ENCODE measurements at regions not wholly inside any gene's neighbourhood (a gene's known extent, or its start where the extent isn't known, plus 50 kb on each side); places are given as distances from the start of the nearest gene placed in this dataset.

- intact Hi-C loops (cut with DNase I), result no loop called here
Observed at GRCh38 chr10:52673468-52673867, 99.1 kb downstream of the MBL2 start.

GRCh38 chr10:52674474-52674873 lies 98.1 kb downstream of the MBL2 start:
- Histone ChIP-seq H3K4me3 (ENCODE audit: low read length in 2 of 2) (no peak overlapping the region), H3K9me3 (ENCODE audit: control insufficient read depth, low read length) (no peaks in the 10 kb centered on the region), H3K36me3 (ENCODE audit: control insufficient read depth in 1 of 2, insufficient read depth in 2 of 2, low read length in 1 of 2) (no peaks in the 10 kb centered on the region), H3K27me3 (ENCODE audit: control insufficient read depth in 1 of 2, insufficient read depth in 2 of 2, low read length in 1 of 2) (no peaks in the 10 kb centered on the region), H3K27ac (ENCODE audit: low read depth in 1 of 2, low read length in 2 of 2) (no peak overlapping the region), H3K4me1 (ENCODE audit: control insufficient read depth in 1 of 2, insufficient read depth in 2 of 2, low read length in 2 of 2) (no peaks in the 10 kb centered on the region)
- DNase-seq (no peak), ATAC-seq (ENCODE audit: low FRiP score) (no peak)
- intact Hi-C loops (cut with DNase I), result no loop called here

More at GRCh38 chr10:52673468-52673867, 99.1 kb downstream of the MBL2 start:
- Histone ChIP-seq H3K27me3 (ENCODE audit: control insufficient read depth in 1 of 2, insufficient read depth in 2 of 2, low read length in 1 of 2) (no peaks in the 10 kb centered on the region), H3K4me1 (ENCODE audit: control insufficient read depth in 1 of 2, insufficient read depth in 2 of 2, low read length in 2 of 2) (no peaks in the 10 kb centered on the region), H3K4me3 (ENCODE audit: low read length in 2 of 2) (no peak overlapping the region), H3K9me3 (ENCODE audit: control insufficient read depth, low read length) (no peaks in the 10 kb centered on the region), H3K36me3 (ENCODE audit: control insufficient read depth in 1 of 2, insufficient read depth in 2 of 2, low read length in 1 of 2) (no peaks in the 10 kb centered on the region), H3K27ac (ENCODE audit: low read depth in 1 of 2, low read length in 2 of 2) (no peak overlapping the region)
- no peak for DNase-seq
- 79 to 81% methylated on average over 2 of the region's 2 CpGs for WGBS, 2 donors
- ATAC-seq (ENCODE audit: low FRiP score), result no peak

- Histone ChIP-seq H3K27ac (ENCODE audit: low read depth in 1 of 2, low read length in 2 of 2) (no peak overlapping the region), H3K27me3 (ENCODE audit: control insufficient read depth in 1 of 2, insufficient read depth in 2 of 2, low read length in 1 of 2) (no peaks in the 10 kb centered on the region), H3K9me3 (ENCODE audit: control insufficient read depth, low read length) (no peaks in the 10 kb centered on the region), H3K4me3 (ENCODE audit: low read length in 2 of 2) (no peak overlapping the region), H3K4me1 (ENCODE audit: control insufficient read depth in 1 of 2, insufficient read depth in 2 of 2, low read length in 2 of 2) (no peaks in the 10 kb centered on the region), H3K36me3 (ENCODE audit: control insufficient read depth in 1 of 2, insufficient read depth in 2 of 2, low read length in 1 of 2) (no peaks in the 10 kb centered on the region)
- no peak for DNase-seq
- ATAC-seq (ENCODE audit: low FRiP score), result no peak
- intact Hi-C loops (cut with DNase I), result no loop called here
- 50 to 52% methylated on average over 1 of the region's 1 CpG for WGBS, 2 donors
Observed at GRCh38 chr10:52677086-52677485, 95.5 kb downstream of the MBL2 start.

GRCh38 chr10:52678611-52679010 lies 94.0 kb downstream of the MBL2 start:
- H3K27ac ChIP-seq (ENCODE audit: low read depth in 1 of 2, low read length in 2 of 2), result no peak overlapping the region
- intact Hi-C loops (cut with DNase I), result no loop called here
- no peaks in the 10 kb centered on the region for H3K4me1 ChIP-seq (ENCODE audit: control insufficient read depth in 1 of 2, insufficient read depth in 2 of 2, low read length in 2 of 2)
- H3K4me3 ChIP-seq (ENCODE audit: low read length in 2 of 2), result no peak overlapping the region
- no peaks in the 10 kb centered on the region for H3K9me3 ChIP-seq (ENCODE audit: control insufficient read depth, low read length)
- DNase-seq (no peak), ATAC-seq (ENCODE audit: low FRiP score) (no peak)
- H3K36me3 ChIP-seq (ENCODE audit: control insufficient read depth in 1 of 2, insufficient read depth in 2 of 2, low read length in 1 of 2), result no peaks in the 10 kb centered on the region
- 64 to 71% methylated on average over 5 of the region's 5 CpGs for WGBS, 2 donors
- no peaks in the 10 kb centered on the region for H3K27me3 ChIP-seq (ENCODE audit: control insufficient read depth in 1 of 2, insufficient read depth in 2 of 2, low read length in 1 of 2)

- H3K27me3 ChIP-seq (ENCODE audit: control insufficient read depth in 1 of 2, insufficient read depth in 2 of 2, low read length in 1 of 2), result no peaks in the 10 kb centered on the region
- H3K4me1 ChIP-seq (ENCODE audit: control insufficient read depth in 1 of 2, insufficient read depth in 2 of 2, low read length in 2 of 2), result no peaks in the 10 kb centered on the region
- intact Hi-C loops (cut with DNase I), result no loop called here
- no peaks in the 10 kb centered on the region for H3K9me3 ChIP-seq (ENCODE audit: control insufficient read depth, low read length)
- H3K36me3 ChIP-seq (ENCODE audit: control insufficient read depth in 1 of 2, insufficient read depth in 2 of 2, low read length in 1 of 2), result no peaks in the 10 kb centered on the region
- no peak for ATAC-seq (ENCODE audit: low FRiP score)
- no peak for DNase-seq
- H3K4me3 ChIP-seq (ENCODE audit: low read length in 2 of 2), result no peak overlapping the region
- WGBS, 2 donors, result 79 to 87% methylated on average over 6 of the region's 6 CpGs
- H3K27ac ChIP-seq (ENCODE audit: low read depth in 1 of 2, low read length in 2 of 2), result no peak overlapping the region
Observed at GRCh38 chr10:52679117-52679516, 93.5 kb downstream of the MBL2 start.

GRCh38 chr10:52682766-52683165 lies 89.8 kb downstream of the MBL2 start:
- no peak overlapping the region for H3K27ac ChIP-seq (ENCODE audit: low read depth in 1 of 2, low read length in 2 of 2)
- no peaks in the 10 kb centered on the region for H3K27me3 ChIP-seq (ENCODE audit: control insufficient read depth in 1 of 2, insufficient read depth in 2 of 2, low read length in 1 of 2)
- no peaks in the 10 kb centered on the region for H3K36me3 ChIP-seq (ENCODE audit: control insufficient read depth in 1 of 2, insufficient read depth in 2 of 2, low read length in 1 of 2)
- no peaks in the 10 kb centered on the region for H3K9me3 ChIP-seq (ENCODE audit: control insufficient read depth, low read length)
- WGBS, 2 donors, result 9 to 13% methylated on average over 1 of the region's 1 CpG
- H3K4me1 ChIP-seq (ENCODE audit: control insufficient read depth in 1 of 2, insufficient read depth in 2 of 2, low read length in 2 of 2), result no peaks in the 10 kb centered on the region
- intact Hi-C loops (cut with DNase I), result no loop called here
- no peak overlapping the region for H3K4me3 ChIP-seq (ENCODE audit: low read length in 2 of 2)
- no peak for DNase-seq
- no peak for ATAC-seq (ENCODE audit: low FRiP score)

GRCh38 chr10:52683776-52684175 lies 88.8 kb downstream of the MBL2 start:
- intact Hi-C loops (cut with DNase I), result no loop called here
- H3K9me3 ChIP-seq (ENCODE audit: control insufficient read depth, low read length), result no peaks in the 10 kb centered on the region
- ATAC-seq (ENCODE audit: low FRiP score), result no peak
- H3K27ac ChIP-seq (ENCODE audit: low read depth in 1 of 2, low read length in 2 of 2), result no peak overlapping the region
- no peaks in the 10 kb centered on the region for H3K4me1 ChIP-seq (ENCODE audit: control insufficient read depth in 1 of 2, insufficient read depth in 2 of 2, low read length in 2 of 2)
- 87 to 88% methylated on average over 2 of the region's 2 CpGs for WGBS, 2 donors
- no peak overlapping the region for H3K4me3 ChIP-seq (ENCODE audit: low read length in 2 of 2)
- no peak for DNase-seq
- H3K27me3 ChIP-seq (ENCODE audit: control insufficient read depth in 1 of 2, insufficient read depth in 2 of 2, low read length in 1 of 2), result no peaks in the 10 kb centered on the region
- H3K36me3 ChIP-seq (ENCODE audit: control insufficient read depth in 1 of 2, insufficient read depth in 2 of 2, low read length in 1 of 2), result no peaks in the 10 kb centered on the region

GRCh38 chr10:52688899-52689298 lies 83.7 kb downstream of the MBL2 start:
- peaks cover 2% of the 10 kb centered on the region for H3K9me3 ChIP-seq (ENCODE audit: control insufficient read depth, low read length)
- 85 to 86% methylated on average over 6 of the region's 6 CpGs for WGBS, 2 donors
- H3K27me3 ChIP-seq (ENCODE audit: control insufficient read depth in 1 of 2, insufficient read depth in 2 of 2, low read length in 1 of 2), result no peaks in the 10 kb centered on the region
- ATAC-seq (ENCODE audit: low FRiP score) (no peak), DNase-seq (no peak)
- no peak overlapping the region for H3K27ac ChIP-seq (ENCODE audit: low read depth in 1 of 2, low read length in 2 of 2)
- H3K4me3 ChIP-seq (ENCODE audit: low read length in 2 of 2), result no peak overlapping the region
- no peaks in the 10 kb centered on the region for H3K4me1 ChIP-seq (ENCODE audit: control insufficient read depth in 1 of 2, insufficient read depth in 2 of 2, low read length in 2 of 2)
- no peaks in the 10 kb centered on the region for H3K36me3 ChIP-seq (ENCODE audit: control insufficient read depth in 1 of 2, insufficient read depth in 2 of 2, low read length in 1 of 2)
- intact Hi-C loops (cut with DNase I), result no loop called here

GRCh38 chr10:52696232-52696631 lies 76.4 kb downstream of the MBL2 start:
- H3K27me3 ChIP-seq (ENCODE audit: control insufficient read depth in 1 of 2, insufficient read depth in 2 of 2, low read length in 1 of 2), result no peaks in the 10 kb centered on the region
- H3K4me3 ChIP-seq (ENCODE audit: low read length in 2 of 2), result no peak overlapping the region
- intact Hi-C loops (cut with DNase I), result no loop called here
- ATAC-seq (ENCODE audit: low FRiP score) (no peak), DNase-seq (no peak)
- H3K4me1 ChIP-seq (ENCODE audit: control insufficient read depth in 1 of 2, insufficient read depth in 2 of 2, low read length in 2 of 2), result no peaks in the 10 kb centered on the region
- H3K9me3 ChIP-seq (ENCODE audit: control insufficient read depth, low read length), result peaks cover 2% of the 10 kb centered on the region
- WGBS, 2 donors, result 90 to 96% methylated on average over 6 of the region's 6 CpGs
- H3K27ac ChIP-seq (ENCODE audit: low read depth in 1 of 2, low read length in 2 of 2), result no peak overlapping the region
- no peaks in the 10 kb centered on the region for H3K36me3 ChIP-seq (ENCODE audit: control insufficient read depth in 1 of 2, insufficient read depth in 2 of 2, low read length in 1 of 2)

Data from aorta (tissue), 5 donors.